Uterus (tissue), 2 donors: ENCODE measurements at regions not wholly inside any gene's neighbourhood (a gene's known extent, or its start where the extent isn't known, plus 50 kb on each side); places are given as distances from the start of the nearest gene placed in this dataset.

Source experiments
- CTCF ChIP-seq, 4 experiments: fragments of 200-600 bp in 2 of 4; fragments of 450-650 bp in 2 of 4; sonication (generic) in 2 of 4; IDR thresholded peaks; one replicate each; pipeline ENCODE4 v1.5.1; 2016 to 2019; ENCODE audit warnings: antibody characterized with exemption in 4 of 4, mild to moderate bottlenecking in 2 of 4, moderate library complexity in 1 of 4
- POLR2A ChIP-seq, 2 donors: fragments of 450-650 bp; IDR thresholded peaks; one replicate each; pipeline ENCODE4 v1.6.1; 2016; ENCODE audit warnings: antibody characterized with exemption in 2 of 2, mild to moderate bottlenecking in 1 of 2, moderate library complexity in 1 of 2

DNA sequence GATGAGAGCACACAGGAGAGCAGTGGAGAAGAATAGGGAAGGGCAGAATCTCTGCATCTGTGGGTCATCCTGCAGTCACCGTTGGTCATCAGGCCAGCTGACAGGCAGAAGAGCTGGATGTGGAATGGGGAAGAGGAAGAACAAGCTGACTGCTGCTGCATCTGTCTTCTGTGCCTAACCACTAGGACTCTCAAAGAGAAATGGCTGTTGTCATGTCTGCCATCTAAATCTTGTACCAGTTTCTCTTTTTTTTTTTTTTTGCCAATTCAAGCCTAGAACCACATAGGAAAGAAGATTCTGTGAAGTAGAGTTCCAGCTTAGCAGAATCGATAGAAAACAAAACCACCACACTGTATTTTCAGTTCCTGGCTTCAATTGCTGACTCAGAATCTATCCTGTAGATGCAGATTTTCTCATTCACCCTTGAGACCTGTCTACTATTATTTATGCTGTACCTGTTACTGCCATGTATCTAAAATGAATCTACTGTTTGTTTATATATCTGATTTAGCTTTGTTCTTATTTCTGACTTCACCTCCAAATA lies 421.9 kb upstream of the PRICKLE1 start:
- no peak for TF ChIP-seq CTCF (IDR thresholded peaks at IDR 0.05)
- no peak for TF ChIP-seq POLR2A (IDR thresholded peaks at IDR 0.05)
